EL (cell line): ENCODE measurements at regions not wholly inside any gene's neighbourhood (a gene's known extent, or its start where the extent isn't known, plus 50 kb on each side); places are given as distances from the start of the nearest gene placed in this dataset.

Source experiments
- DNase-seq: peaks from one replicate; pipeline ENCODE4 v3.0.0-alpha.2; 2016

DNA sequence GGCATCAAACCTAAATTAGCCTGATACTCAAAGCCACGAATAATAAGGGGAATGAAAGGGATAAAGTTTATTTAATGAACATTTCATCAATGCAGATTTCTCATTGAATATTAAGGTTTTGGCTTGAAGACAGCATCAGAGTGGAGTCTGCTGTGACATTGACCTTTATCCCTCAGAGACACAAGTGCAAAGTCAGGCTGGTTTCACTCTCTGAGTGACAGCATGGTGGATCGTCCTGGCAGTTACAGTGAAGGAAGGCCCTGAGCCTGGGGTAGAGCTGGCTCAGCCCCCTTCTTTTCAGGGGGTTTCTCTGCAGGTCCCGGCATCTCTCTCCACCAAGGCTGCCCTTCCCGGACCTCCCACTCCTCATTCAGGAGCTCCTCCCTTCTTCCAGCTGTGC is 503.1 kb downstream of the PREX1 start:
- no peak for DNase-seq

DNA sequence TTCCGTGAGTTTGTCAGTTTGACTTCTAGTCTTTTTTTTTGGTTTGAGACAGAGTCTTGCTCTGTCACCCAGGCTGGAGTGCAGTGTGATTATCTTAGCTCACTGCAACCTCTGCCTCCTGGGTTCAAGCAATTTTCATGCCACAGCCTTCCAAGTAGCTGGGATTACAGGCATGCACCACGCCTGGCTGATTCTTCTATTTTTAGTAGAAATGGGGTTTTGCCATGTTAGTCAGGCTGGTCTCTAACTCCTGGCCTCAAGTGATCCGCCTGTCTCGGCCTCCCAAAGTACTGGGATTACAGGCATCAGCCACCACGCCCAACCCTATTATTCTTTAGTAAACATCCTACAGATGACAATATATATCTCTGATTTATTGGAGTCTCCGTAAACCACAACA is 506.5 kb downstream of the PREX1 start:
- DNase-seq: no peak

DNA sequence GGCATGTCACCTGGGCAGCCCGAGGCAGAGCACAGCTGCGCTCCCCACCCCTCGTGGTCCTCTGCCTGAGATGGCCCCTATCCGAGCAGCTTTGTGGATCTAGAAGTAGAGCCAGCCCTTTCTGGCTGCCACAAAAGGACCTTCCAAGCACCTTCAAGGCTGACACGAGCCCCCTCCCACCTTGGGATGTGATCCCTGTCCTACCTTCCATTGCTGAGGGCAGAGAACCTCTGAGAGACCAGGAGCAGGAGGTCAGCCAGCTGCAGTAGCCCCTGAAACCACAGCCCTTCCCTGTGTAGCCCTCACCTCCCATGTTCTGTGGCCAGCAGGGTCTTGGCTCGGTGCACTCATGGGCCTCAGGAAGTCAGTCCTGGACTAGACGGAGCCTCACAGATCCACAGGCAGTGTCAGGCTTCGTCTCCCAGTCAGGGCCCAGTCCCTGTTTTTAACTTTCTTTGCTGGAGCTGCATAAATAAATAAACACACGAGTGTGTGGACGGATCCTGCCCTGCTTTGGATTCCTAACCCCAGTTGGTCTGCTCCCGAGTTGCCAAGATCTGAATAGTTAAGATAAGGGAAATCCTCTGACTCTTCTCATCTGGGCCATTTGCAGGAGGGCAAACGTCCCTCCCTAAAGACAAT is 507.7 kb downstream of the PREX1 start:
- DNase-seq: no peak

DNA sequence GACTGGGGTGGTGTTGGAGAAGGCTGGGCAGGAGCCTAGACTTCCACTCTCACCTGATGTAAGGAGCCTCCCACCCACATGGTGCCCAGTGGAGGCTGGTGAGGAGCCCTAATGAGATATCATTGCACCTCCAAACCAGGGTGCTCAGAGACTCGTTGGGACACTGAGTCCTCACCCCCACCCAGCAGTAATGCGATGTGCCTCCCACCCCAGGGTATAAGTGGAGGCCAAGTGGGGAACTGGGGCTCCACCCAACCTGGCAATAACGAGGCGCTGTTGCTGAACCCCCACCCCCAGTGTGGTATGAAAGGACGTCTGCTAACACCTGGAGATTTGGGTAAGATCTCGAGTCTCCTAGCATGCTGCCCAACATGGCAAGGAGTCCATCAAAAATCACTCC is 510.2 kb downstream of the PREX1 start:
- DNase-seq: no peak

DNA sequence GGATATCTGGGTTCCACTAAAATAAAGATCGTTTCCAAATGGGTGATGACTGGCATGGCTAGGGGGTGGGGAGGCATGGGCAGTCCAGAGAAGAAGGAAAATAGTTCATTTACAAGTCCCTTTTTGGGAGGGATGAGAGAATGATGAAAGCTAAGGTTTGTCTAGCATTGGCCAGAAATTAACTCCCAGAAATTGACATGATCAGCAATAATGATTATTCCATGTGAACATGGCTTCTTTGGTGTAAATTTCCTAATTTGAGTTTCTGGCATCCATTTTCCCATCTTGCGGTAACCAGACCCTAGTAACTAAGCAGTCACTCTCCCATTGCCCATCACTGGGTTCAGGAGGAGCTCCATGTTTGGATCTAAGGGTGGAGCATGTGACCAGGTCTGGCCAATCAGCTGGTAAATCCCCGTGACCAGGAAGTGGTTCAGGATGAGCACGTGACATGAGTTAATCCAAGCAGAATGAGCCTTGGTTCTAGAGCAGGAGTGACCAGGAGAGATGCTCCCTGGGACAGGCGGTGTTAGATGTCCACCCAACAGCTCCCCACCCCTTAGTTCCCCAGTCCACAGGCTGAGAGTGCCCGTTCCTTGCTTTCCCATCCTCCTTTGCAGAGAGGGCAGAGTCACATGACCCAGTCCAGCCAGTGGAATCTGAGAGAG is 512.7 kb downstream of the PREX1 start:
- no peak for DNase-seq

DNA sequence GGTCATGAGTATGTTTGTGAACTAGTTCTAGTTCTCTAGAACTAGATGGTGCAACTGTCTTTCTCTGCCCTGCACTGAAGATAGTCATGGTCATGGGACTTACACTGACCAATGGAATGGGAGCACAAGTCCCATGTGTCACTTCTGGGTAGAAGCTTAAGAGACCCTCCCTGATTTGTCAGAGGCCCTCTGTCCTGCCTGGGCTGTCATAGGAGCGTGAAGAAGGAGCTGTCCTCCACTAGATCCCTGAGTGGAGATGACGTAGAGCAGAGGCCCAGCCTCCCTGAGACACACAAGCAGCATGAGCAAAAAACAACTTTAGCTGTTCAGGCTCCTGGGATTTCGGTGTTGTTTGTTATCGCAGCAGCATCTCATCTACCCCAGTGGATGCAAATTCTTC is 514.5 kb downstream of the PREX1 start:
- DNase-seq: no peak

DNA sequence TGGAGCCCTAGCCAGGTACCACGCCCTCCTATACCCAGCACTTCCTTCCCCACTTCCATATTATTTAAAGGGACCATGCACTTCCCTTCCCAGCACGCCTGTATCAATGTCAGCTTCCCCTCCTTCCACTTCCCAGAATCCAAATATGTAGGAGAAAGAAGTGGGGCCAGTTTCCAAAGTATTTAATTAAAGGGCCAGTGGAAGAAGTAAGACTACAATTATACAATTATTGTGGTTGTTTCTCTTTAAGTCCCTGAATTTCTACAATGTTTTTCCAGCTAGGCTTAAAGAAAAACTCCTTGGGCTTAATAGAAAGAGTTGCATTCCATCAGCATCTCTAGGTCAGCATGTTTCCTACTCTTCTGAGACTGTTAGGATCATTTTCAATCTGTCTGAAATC is 515.8 kb downstream of the PREX1 start:
- no peak for DNase-seq

DNA sequence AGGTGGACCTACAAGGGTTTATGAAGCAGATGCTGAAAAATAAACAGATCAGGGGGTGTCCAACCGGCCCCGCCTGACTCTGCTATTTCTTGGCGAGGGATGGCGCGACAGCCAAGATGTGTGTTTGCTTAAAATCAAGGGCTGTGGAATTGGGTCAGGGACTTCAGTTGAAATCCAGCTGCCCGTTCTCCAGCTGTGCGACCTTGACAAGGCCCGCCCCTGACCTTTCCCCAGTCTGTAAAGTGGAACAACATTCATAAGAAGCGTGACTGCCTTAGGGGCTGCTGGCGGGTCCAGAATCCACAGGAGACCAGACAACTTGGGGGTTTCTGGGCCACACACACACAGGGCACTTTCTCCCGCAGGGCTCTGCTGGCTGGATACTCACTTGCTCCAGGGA is 517.5 kb downstream of the PREX1 start:
- no peak for DNase-seq

DNA sequence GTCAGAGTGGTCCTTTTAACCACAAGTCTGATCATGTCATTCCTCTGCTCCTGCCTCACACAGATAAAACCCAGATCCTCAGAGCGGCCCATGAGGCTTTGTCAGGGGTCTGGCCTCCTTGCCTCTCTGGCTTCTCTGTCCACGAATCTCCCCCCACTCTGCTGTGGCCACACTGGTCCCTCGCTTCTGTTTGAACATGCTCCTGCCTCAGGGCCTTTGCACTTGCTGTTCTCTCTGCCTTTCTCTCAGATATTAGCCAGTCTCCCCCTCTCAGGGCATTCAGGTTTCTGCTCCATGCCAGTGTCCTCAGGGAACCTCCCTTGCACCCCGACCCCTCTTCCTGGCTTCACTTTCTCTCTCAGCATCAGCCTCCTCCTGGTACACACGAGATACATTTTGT is 518.5 kb downstream of the PREX1 start:
- DNase-seq: no peak

DNA sequence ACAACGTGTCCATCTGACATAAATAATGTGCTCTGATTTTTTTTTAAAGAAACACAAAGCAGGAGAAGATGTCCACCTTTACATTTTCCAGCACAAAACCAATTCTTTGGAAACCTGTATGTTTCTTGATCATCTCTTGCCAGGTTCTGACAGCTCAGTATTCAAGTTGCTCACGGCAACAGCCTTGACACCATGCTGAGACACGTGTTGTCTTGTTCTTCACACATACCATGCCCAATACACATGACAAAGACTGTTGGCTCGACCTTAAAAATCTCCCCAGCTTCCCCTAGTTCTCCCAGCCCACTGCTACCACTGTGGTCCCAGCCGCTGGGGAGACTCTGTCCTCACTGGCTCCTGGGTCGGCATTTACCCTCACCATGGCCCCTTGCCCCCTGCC is 518.9 kb downstream of the PREX1 start:
- no peak for DNase-seq

DNA sequence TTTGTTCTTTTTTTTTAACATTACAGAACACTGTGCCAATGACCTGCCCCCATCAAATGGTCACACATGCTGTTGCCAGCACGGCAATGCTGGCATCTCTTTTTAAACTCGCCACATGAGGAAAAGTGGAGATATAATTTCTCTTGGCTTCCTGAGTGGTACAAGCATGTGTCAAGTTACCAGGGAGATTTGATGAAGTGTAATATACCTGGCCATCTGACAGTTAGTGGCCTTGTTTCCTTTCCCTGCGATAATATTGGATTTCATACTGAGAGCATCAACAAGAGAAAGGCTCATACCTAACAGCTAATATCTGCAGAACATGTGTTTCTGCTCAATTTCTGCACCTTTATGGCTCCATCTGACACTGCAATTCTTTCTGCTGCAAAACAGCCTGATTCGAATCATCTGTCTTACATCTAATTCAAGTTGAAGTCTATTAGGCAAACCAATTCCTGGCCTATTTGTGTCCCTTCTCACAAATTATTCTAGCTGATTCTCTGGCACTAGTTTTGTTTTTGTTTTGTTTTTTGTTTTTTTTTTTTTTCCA is 519.5 kb downstream of the PREX1 start:
- no peak for DNase-seq

DNA sequence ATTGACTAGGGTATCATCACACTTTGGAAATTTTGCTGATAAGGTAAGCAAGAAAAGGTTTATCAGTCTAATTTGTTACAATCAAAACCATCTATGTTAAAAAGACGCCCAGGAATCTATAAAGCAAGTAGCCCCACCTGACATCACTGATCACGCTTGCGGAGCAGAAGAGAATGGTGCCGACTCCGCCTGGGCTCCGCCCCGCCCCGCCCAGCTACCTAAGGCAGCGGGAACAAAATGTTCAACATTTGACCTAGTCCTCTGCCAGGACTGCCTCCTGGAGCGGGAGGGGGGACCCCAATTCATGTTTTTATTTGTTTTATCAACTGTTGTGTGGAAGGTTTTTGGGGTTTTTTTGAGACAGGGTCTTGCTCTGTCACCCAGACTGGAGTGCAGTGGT is 520.5 kb downstream of the PREX1 start:
- DNase-seq: no peak

DNA sequence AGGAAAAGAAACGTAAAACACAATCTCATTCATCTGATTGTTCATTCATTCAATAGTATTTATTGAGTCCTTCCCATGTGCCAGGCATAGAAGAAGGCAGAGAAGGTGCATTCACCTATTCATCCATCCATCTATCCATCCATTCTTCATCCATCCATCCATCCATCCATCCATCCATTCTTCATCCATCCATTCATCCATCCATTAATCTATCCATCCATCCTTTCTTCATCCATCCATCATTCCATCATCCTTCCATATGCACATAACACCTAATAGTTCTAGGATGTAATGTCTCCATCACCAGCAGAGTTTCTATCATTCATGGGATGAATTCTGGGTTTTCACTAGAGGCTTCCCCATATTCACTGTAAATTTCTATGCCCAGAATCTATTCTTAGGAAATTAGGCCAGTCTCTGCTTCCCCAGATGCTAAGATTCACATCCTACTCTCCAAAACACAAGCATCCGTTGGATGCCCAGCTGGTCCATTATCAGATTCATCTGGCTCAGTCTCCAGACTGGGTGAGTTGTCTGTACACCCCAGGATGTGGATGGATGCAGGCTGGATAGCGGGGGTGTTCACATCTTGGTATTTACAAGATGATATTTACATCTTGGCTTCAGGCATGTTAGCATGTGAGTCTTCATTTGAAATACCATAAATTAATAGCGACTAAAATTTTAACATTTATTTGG is 517.7 kb upstream of the SULF2 start:
- no peak for DNase-seq

DNA sequence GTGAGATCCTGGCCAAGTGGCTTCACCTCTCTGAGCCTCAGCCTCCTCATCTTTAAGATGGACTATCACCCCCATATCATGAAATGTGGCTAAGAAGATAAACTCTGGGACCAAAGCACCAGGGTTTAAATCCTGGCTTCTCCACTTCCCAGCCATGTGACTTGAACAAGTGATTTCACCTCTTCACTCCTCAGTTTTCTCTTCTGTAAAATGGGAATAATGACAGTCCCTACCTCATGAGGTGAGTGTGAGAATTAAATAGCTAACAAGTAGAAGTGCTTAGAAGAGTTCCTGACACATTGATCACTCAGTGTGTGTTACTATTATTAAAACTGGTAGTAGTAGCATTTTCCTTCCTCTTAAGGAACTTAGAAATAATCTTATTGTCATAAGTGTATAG is 516.9 kb upstream of the SULF2 start:
- DNase-seq: no peak

DNA sequence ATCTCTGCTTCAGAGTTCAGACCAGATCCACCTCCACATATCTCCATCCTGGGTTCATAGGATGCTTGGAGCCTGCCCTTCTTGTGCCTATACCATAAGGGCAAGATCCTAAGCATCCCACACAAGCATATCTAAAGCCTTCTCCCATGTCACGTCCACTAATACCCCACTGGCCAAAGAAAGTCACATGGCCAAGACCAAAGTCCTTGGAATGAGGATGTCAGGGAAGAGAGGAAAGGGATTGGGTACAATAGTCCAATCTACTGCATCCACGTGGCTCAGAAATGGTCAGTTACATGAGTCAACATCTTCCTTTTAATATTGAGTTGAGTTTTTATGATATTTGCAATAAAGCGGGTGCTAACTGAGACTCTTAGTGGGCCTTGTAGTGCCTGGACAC is 515.9 kb upstream of the SULF2 start:
- no peak for DNase-seq

DNA sequence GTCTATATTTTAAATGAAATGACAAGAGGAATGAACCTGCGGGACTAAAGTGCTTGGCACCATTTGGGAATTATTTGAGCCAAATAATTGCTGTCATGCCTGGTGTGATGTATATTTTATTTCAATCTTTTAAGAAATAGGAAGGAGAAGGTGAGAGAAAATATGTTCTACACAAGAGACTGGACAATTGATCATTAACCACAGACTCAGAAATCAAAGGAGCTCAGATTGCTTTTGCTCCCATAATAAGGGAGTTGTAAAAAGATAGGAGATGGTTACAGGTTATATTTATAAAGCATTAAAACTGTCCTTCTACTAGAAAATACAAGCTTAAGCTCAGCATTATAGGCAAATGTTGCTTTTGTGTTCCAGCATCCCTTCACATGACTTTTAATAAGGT is 515.2 kb upstream of the SULF2 start:
- no peak for DNase-seq

DNA sequence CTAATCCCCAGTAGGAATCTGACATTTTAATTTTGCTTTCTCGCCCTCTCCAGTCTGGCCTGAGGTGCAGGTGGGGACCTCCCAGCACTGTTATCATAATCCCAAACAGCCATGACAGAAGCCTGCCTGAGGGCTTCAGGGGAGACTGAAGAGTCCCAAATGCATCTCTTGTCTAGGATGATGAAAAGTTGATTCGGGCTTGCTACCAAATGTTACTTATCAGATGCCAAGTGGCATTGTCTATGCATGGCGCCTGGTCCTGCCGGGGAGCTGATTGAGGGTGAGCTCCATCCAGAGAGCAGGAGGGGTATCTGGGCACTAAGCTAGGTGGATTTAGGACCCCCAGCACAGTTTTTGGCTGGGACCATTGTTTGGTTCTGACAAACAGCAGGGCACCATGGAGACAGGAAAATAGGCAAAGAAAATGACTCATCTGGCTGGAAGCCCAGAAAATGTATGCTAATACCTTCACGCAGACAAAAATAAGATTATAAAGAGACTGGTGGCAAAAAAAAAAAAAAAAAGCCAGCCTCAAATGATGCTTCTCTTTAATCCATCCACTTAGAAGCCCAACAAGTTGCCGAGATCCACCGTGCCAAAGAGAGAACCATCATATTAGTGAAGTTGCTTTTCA is 513.7 kb upstream of the SULF2 start:
- peak; percentile 92 for DNase-seq

DNA sequence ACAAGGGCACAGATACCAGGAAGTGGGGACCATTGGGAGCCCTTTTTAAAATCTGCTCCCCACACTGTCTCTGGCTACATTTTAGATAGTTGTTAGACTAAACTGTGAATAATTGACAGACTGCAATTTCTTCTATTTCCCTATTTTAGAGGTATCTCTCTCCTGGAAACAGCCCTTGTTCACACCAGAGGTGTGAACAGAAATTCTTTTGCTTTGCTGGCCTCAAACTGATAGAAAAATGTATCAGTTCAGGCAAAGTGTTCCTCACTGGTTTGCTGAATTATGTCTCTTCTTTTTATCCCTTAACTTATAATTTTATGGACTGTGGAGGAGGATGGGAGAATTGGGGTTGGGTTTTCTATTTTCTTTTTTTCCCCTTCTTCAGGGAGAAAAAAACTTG is 513.2 kb upstream of the SULF2 start:
- DNase-seq: no peak

DNA sequence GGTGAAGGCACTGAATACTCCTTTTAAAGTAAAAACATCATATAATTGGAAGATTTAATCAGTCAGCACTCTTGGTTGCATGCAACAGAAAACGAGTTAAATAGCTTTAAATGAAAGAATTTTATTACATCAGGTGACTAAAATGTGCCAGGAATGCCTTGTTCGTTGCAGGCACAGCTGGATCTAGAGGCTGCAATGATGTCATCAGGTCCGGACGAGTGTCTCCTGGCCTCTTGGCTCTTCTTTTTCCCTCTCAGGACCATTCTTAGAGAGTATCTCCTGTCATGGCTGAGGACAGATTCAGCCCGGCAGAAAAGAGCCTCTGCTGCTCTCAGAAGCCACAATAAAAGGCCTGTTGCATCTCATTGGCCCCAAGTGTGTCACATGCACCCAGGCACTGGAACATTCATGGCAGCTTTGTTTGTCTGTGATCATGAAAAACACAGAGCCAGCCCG is 510.7 kb upstream of the SULF2 start:
- DNase-seq: peak; percentile 85

DNA sequence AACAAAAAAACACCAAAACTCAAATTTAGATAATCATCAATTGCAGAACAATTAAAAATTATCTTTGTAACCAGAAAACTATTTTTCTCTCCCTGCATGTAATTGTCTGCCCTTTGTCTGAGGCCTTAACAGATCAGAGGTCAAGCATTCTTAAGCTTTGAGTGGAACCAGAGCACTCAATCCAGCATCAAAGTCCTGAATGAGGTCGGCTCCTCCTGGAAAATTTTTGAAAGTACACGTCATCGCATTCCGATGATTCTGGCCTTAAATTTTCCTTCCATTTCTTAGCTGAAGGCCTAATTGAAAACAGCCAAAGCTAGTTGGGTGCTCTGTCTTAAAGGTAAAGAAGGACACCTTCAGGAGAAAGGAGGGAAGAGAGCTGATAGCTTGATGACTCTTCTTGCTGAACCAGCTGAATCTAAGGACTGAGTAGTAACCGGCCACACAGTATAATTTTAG is 510.2 kb upstream of the SULF2 start:
- DNase-seq: peak; percentile 98

DNA sequence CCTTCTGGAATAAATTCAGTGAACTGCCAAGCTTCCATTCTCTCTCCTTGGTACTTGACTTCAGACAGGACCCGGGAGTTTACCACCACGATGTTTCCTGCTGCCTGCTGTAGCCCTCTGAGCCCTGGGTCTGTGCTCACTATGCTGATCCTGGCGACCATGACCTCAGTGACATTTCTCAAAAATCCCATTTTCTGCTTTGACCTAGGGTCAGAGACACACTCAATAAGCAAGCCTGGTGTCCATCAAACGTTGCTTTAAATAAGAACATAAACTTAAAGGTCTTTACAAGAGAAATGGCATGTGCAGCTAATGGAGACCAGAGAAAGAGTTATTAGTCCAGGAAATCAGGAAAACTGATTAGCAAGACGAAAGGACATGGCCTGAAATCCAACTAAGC is 509.7 kb upstream of the SULF2 start:
- no peak for DNase-seq

DNA sequence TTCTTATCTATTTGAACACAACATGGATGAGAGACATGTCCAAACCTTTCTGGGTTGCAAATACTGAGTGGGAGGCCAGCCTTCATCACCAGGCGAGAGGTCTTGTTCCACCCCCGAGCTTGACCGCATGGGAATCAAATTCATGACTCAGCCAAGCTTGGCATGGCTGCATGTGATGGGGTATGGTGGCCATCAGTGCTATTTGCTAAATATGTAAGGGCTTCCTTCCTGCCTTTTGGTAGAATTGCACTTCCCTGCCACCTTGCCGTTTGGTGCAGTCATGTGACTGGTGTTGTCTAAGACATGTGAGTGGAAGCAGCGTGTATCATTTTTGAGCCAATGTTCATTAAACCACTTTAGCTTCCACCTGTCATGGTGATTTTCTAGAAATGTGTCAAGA is 508.9 kb upstream of the SULF2 start:
- DNase-seq: peak; percentile 86

DNA sequence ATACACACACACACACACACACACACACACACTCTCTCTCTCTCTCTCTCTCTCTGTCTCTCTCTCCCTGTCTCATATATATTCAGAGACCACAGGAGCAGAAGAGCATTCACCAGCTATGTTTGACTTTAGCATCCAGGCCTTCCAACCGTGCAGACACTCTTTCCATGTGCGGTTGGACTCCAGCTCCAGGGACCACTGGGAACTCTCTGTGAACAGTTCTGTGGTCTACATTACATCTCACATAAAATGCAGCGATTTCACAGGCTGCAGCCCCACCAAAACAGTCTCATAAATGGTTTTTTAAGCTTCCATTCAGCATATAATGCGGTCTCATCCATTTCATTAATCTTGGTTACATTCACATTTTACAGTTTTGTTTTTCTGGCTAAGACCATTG is 508.4 kb upstream of the SULF2 start:
- no peak for DNase-seq

DNA sequence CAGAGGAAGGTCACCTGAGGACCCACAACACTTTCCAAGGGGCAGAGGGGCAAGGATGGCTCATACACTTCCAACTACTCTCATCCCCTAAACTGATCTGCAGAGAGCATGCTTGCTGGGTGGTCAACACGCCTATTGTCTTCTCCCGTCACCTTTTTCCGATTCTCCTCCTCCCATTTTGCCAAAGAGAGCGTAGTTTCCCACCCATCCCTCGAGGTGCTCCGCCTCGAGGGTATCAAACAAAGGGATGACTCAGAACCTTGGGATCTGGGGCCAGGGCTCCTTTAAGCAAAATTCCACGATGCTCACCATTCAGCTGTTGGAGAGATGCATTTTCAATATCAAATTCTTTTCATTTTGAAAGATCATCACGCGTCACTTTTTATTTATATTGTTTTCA is 507.5 kb upstream of the SULF2 start:
- DNase-seq: peak; percentile 46
